ENCODE measurements at regions not wholly inside any gene's neighbourhood (a gene's known extent, or its start where the extent isn't known, plus 50 kb on each side); places are given as distances from the start of the nearest gene placed in this dataset.
"Not testable (repeated sequence)": the region's sequence is repeated elsewhere in the genome, so short reads cannot be mapped to it uniquely, and the experiment has no call there.

- no peak for DNase-seq (ENCODE audit: low spot score)
Measured at GRCh38 chr9:2354856-2355696, 266.5 kb upstream of the VLDLR start.

GRCh38 chr9:2355697-2355983, 265.9 kb upstream of the VLDLR start:
- DNase-seq (ENCODE audit: low spot score): no peak

DNA sequence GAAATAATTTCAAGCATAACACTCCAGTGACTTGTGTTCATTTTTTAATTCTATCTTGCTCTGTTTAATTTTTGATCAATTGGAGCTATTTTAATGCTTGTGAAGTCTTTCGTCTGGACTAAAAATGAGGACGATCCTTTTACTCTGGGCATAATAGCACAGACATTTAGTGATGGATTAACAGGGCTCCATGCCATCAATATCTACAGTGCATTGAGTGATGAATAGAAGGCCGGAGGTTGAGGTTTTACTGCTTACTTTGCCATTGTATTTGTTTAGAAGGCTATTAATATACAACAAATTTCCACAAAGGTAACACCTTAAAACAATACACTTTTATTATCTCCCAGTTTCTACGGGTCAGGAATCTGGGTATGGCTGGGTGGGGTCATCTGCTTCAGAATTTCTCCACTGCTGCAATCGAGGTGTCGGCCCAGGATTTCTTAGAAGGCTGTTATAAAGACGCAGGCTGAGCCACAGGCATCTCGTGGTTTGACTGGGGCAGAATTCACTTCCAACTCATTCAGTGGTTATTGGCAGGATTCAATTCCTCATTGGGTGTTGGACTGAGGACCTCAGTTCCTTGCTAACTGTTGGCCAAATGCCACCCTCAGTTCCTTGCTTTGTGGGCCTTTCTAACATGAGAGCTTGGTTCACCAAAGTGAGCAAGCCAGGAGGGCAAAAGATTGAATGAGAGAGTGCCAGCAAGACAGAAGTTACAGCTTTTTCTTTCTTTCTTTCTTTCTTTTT, 265.4 kb upstream of the VLDLR start:
- DNase-seq (ENCODE audit: low spot score): no peak

GRCh38 chr9:2359891-2360471, 261.6 kb upstream of the VLDLR start:
- DNase-seq (ENCODE audit: low spot score): no peak

GRCh38 chr9:2362150-2362549, 259.4 kb upstream of the VLDLR start:
- no peak for DNase-seq (ENCODE audit: low spot score)

DNA sequence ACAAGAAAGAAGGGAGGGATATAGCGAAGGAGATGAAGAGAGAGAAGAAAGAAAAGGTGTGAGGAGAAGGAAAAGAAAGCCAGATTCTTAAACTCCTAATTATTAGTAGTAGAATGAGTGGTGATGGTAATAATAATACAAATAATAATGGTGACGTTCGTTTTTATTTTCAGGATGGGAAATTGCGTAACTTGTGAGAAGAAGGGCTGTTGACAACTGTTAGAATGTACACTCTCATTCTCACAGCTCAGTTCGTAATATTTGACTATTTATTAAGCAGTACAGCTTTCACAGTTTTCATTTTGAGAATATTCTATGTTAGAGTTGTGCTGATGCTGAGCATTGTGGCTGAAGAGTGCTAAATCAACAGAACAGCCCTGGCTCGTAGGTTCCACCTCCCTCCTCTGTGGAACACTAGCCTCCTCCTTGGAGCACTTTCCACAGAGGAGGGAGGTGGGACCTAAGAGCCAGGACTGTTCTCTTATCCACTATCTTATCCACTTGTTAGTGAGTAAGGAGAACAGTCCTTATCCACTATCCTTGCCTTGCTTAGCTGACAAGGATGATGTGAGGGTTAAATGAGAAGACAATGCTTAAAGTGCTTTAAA, 258.3 kb upstream of the VLDLR start:
- DNase-seq (ENCODE audit: low spot score): no peak

DNA sequence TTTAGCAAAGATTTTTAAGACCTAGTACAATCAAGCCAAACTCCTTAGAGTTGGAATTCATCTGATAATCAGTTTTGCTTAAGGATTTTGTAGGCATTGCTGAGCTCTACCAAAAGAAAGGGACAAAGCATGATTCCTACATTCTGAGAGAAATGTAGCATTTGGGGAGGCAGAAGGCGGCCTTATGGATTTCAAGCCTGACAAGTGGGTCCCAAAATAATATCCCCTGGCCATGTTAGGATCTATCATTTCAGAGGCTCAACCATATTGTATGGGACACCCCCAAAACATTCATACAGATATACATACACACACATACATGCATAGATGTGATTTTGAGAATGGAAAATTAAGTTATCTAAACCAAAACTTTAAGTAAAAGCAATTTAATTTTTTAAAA, 257.8 kb upstream of the VLDLR start:
- no peak for DNase-seq (ENCODE audit: low spot score)

- DNase-seq (ENCODE audit: low spot score): no peak
Measured at GRCh38 chr9:2367970-2368369, 253.6 kb upstream of the VLDLR start.

GRCh38 chr9:2373648-2374047, 247.9 kb upstream of the VLDLR start:
- no peak for DNase-seq (ENCODE audit: low spot score)

DNA sequence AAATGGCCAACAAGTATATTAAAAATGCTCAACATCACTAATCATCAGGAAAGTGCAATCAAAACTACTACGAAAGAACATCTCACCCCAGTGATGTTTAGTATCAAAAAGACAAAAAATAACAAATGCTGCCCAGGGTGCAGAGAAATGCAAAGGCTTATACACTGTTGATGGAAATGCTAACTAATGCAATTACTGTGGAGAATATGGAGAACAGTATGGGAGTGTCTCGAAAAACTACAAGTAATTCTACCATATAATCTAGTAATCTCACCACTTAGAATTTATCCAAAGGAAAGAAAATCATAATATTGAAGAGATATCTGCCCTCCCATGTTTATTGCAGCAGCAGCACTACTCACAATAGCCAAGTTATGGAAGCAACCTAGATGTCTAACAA, 246.5 kb upstream of the VLDLR start:
- DNase-seq (ENCODE audit: low spot score): no peak

GRCh38 chr9:2377117-2377516, 244.5 kb upstream of the VLDLR start:
- no peak for DNase-seq (ENCODE audit: low spot score)

GRCh38 chr9:2377834-2378233, 243.8 kb upstream of the VLDLR start:
- DNase-seq (ENCODE audit: low spot score): no peak

DNA sequence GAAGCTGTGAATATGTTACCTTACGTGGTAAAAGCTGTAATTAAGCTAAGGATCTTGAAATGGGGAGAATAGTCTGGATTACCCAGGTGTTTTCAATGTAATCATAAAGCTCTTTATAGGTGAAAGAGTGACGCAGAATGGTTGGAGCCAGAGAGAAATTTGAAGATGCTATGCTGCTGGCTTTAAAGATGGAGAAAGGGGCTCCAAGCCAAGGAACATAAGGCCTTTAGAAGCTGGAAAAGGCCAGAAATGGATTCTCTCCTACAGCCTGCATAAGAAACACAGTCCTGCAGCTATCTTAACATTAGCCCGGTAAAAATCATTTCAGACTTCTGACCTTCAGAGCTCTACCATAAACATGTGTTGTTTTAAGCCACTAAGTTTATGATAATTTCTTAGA, 243.3 kb upstream of the VLDLR start:
- no peak for DNase-seq (ENCODE audit: low spot score)

DNA sequence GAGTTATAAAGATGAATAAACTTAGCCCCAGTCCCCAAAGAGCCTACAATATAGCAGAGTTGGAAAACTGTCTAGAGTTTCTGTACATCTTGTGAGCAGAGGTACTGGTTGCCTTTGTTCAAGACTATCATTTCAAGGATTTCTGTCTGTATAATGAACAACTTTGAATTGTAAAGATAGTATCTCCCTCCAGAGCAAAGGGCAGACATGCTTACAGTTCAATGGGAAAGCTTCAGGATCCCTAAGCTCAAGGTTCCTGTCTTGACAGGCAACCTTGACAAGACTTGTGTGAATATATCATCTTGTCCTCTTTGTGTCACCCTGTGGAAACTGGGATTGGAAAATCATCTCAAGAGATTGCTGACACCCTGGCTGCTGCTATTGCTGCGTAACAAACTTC, 242.8 kb upstream of the VLDLR start:
- DNase-seq (ENCODE audit: low spot score): no peak

DNA sequence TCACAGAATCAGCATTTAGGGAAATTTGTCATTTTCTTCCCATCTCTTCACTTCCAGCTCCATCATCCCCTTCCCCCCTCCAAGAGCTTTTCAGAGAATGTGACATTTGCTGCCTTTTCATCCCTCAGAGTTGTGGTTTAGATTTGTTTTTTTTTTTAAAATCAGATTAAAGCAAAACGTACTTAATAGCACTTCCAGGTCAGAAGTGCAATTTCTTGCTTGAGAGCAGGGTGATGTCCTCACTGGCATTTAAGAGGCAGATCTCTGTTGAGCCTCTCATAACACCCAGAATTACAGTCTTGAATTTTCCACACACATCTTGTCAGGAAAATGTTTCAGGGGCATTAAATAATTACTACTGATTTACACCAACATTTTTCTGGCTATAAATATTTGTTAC, 236.8 kb upstream of the VLDLR start:
- DNase-seq (ENCODE audit: low spot score): no peak

DNA sequence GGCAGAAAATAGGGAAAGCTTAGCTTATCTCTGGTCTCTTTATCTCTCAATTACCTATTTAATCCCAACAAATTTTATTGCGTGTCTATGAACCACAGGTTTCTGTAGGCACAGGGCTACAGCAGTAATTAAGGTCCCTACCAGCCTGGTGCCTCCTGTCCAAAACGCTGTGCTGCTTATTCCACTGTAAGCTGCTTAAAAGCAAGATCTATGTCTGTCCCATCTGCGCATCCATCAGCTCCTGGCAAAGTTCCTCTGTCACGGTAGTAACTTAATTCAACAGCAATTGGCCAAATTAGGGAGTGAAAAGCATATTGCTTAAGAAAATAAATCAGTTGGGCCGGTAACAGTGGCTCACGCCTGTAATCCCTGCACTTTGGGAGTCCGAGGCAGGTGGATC, 235.8 kb upstream of the VLDLR start:
- DNase-seq (ENCODE audit: low spot score): no peak

GRCh38 chr9:2386566-2386965, 235.0 kb upstream of the VLDLR start:
- no peak for DNase-seq (ENCODE audit: low spot score)

GRCh38 chr9:2387166-2387565, 234.4 kb upstream of the VLDLR start:
- no peak for DNase-seq (ENCODE audit: low spot score)

DNA sequence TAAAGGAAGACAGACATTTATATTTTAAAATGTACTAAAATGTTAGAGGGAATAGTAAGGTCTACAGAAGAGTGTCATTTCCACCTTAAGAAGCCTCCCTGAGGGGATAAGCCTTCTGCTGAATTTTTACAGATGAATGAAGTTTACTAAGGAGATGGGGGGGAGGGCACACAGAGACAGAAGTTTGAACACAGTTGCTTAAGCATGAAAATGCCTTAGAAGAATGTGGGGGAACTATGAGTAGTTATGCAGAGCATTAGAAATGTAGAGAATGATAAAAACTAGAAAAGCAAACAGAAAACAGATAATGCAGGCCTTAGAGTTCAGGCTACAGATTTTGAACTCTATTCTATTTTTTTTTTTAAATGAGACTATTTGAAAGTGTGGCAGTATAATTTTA, 232.2 kb upstream of the VLDLR start:
- no peak for DNase-seq (ENCODE audit: low spot score)

DNA sequence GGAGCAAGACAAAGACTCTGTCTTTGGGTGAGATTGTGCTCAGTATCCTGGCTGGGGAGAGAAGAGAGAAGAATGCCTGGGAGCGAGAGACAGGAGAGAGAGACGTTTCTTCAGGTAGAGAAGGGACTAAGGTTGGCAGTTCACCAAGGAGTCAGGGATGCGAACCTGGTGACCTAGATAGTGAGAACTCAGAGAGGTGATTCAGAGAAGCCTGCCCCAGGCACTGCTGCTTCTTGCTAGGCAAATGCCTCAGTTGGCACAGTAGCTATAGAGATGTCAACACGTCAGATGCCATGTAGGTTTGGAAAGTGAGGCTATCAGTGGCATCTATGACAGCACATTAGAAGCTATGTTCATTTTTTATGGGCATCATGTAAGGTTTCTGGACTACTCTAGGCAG, 231.6 kb upstream of the VLDLR start:
- no peak for DNase-seq (ENCODE audit: low spot score)

DNA sequence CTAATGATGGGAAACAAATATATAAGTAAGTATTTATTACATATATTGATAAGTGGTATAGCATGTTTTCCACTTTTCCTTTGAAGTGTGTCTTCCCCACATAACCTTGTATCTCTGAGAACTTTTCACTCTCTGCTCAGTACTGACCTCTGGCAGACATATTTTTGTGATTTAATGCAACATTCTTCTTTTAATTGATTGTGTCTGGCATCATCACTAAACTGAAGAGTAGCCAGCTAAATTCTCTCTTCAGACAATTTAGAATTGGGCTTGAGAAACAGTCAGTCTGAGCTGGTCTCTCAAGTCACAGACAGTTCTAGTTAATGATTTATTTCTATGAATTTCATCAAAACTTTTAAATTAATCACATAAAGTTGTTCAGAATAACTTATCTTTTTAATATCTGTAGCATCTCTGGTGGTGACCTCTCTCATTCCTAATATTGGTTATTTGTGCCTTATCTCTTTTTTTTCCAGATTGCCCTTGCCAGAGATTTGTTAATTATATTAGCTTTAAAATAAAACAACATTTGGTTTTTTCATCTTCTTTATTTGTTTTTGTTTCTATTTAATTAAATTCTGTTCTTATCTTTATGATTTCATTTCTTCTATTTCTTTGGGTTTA, 230.0 kb upstream of the VLDLR start:
- DNase-seq (ENCODE audit: low spot score): not testable (repeated sequence)

DNA sequence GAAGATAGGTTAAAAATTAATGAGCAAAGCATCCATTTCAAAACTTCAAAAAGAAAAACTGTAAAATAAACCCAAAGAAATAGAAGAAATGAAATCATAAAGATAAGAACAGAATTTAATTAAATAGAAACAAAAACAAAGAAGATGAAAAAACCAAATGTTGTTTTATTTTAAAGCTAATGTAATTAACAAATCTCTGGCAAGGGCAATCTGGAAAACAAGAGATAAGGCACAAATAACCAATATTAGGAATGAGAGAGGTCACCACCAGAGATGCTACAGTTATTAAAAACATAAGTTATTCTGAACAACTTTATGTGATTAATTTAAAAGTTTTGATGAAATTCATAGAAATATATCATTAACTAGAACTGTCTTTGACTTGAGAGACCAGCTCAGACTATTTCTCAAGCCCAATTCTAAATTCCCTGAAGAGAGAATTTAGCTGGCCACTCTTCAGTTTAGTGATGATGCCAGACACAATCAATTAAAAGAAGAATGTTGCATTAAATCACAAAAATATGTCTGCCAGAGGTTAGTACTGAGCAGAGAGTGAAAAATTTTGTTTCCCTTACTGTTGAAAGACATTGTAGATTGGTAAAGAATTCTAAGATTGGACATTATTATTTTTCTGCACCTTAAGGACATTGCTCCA, 227.4 kb upstream of the VLDLR start:
- not testable (repeated sequence) for DNase-seq (ENCODE audit: low spot score)

Measured in RKO (cell line).